Peyer's patch (tissue), 4 donors: ENCODE measurements at regions not wholly inside any gene's neighbourhood (a gene's known extent, or its start where the extent isn't known, plus 50 kb on each side); places are given as distances from the start of the nearest gene placed in this dataset.

Source experiments
- POLR2A ChIP-seq, 2 donors: fragments of 450-650 bp; IDR thresholded peaks; one replicate each; pipeline ENCODE4 v1.5.1; 2017; ENCODE audit warnings: antibody characterized with exemption in 2 of 2, mild to moderate bottlenecking in 2 of 2, moderate library complexity in 2 of 2
- TF ChIP-seq, protein P1 (sequence below), 6 experiments: fragments of 450-650 bp in 4 of 6; fragments of 200-600 bp in 2 of 6; sonication (generic) in 1 of 6; IDR thresholded peaks; one replicate each; pipeline ENCODE4 v1.5.1; 2017 to 2019; ENCODE audit warnings: antibody characterized with exemption in 6 of 6, mild to moderate bottlenecking in 3 of 6, moderate library complexity in 1 of 6

DNA sequence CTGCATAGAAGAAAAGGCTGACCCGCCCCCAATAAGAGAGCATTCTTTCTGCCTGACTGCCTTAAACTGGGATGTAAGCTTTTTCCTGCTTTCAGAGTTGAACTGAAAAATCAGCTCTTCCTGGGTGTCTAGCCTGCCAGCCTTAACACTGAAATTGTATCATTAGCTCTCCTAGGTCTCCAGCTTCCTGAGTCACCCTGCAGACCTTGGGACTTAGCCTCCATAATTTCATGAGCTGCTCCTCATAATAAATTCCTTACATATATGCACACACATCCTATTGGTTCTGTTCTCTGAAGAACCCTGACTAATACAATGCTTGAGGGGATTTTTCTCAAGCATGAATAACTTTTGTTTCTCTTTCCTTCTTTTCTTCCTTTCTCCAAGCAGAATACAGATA lies 76.4 kb upstream of the FAR2 start:
- TF ChIP-seq, protein P1, sequence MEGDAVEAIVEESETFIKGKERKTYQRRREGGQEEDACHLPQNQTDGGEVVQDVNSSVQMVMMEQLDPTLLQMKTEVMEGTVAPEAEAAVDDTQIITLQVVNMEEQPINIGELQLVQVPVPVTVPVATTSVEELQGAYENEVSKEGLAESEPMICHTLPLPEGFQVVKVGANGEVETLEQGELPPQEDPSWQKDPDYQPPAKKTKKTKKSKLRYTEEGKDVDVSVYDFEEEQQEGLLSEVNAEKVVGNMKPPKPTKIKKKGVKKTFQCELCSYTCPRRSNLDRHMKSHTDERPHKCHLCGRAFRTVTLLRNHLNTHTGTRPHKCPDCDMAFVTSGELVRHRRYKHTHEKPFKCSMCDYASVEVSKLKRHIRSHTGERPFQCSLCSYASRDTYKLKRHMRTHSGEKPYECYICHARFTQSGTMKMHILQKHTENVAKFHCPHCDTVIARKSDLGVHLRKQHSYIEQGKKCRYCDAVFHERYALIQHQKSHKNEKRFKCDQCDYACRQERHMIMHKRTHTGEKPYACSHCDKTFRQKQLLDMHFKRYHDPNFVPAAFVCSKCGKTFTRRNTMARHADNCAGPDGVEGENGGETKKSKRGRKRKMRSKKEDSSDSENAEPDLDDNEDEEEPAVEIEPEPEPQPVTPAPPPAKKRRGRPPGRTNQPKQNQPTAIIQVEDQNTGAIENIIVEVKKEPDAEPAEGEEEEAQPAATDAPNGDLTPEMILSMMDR (IDR thresholded peaks at IDR 0.05), result no peak
- no peak for TF ChIP-seq POLR2A (IDR thresholded peaks at IDR 0.05)
